BJ (cell line): ENCODE measurements at regions not wholly inside any gene's neighbourhood (a gene's known extent, or its start where the extent isn't known, plus 50 kb on each side); places are given as distances from the start of the nearest gene placed in this dataset.
"Not testable (repeated sequence)": the region's sequence is repeated elsewhere in the genome, so short reads cannot be mapped to it uniquely, and the experiment has no call there.

Source experiments
- CTCF ChIA-PET: fragments of 350-600 bp; formaldehyde crosslinking; extraction: SDS; loops from one replicate; lab custom pipeline; 2021; ENCODE audit warnings: antibody characterized with exemption, inconsistent platforms; lab: Yijun Ruan, JAX
- POLR2A ChIA-PET: fragments of 300-600 bp; sonication (Branson Sonifier 250); formaldehyde crosslinking; extraction: SDS; loops from one replicate; lab custom pipeline; 2021; ENCODE audit warnings: antibody characterized with exemption; lab: Charles Lee
- DNase-seq: peaks from one replicate; pipeline ENCODE4 v3.0.0-alpha.2; 2011; ENCODE audit warnings: low read depth
- H3K27me3 ChIP-seq: 2 replicates; pipeline ENCODE4 v1.6.0; 2011; ENCODE audit warnings: low read length; ENCODE audit not compliant: control insufficient read depth, insufficient read depth
- H3K36me3 ChIP-seq: 2 replicates; pipeline ENCODE4 v1.5.1; 2011; ENCODE audit warnings: low read length; ENCODE audit not compliant: control insufficient read depth, insufficient read depth
- H3K4me3 ChIP-seq: 2 replicates; pipeline ENCODE4 v1.5.1; 2011; ENCODE audit warnings: low read depth, mild to moderate bottlenecking, control low read depth, low read length
- CTCF ChIP-seq: IDR thresholded peaks from 2 replicates; pipeline ENCODE4 v1.5.1; 2011; ENCODE audit warnings: low read depth, mild to moderate bottlenecking, control low read depth, inconsistent platforms, low read length, moderate library complexity; ENCODE audit not compliant: insufficient read depth

GRCh38 chr21:9755611-9756010, 765.8 kb upstream of the TPTE start:
- Histone ChIP-seq H3K36me3 (no peaks in the 10 kb centered on the region), H3K4me3 (no peak overlapping the region), H3K27me3 (no peaks in the 10 kb centered on the region)
- DNase-seq: no peak
- ChIA-PET CTCF (no interaction called here), POLR2A (no interaction called here)
- TF ChIP-seq CTCF: no peak

- DNase-seq: no peak
- Histone ChIP-seq H3K4me3 (no peak overlapping the region), H3K36me3 (no peaks in the 10 kb centered on the region), H3K27me3 (no peaks in the 10 kb centered on the region)
- TF ChIP-seq CTCF: no peak
- POLR2A ChIA-PET: no interaction called here
- CTCF ChIA-PET: no interaction called here
Observed at GRCh38 chr21:9756677-9757076, 764.7 kb upstream of the TPTE start.

- POLR2A ChIA-PET, CTCF ChIA-PET: not testable (repeated sequence)
Observed at GRCh38 chr21:9757118-9757517, 764.3 kb upstream of the TPTE start.

GRCh38 chr21:9757572-9757971, 763.8 kb upstream of the TPTE start:
- H3K4me3 ChIP-seq, H3K27me3 ChIP-seq, H3K36me3 ChIP-seq, POLR2A ChIA-PET, DNase-seq, CTCF ChIA-PET: not testable (repeated sequence)

More at GRCh38 chr21:9757118-9757517, 764.3 kb upstream of the TPTE start:
- H3K27me3 ChIP-seq, DNase-seq, H3K4me3 ChIP-seq, H3K36me3 ChIP-seq: not testable (repeated sequence)

- DNase-seq: no peak
- Histone ChIP-seq H3K27me3 (no peaks in the 10 kb centered on the region), H3K4me3 (no peak overlapping the region), H3K36me3 (no peaks in the 10 kb centered on the region)
- TF ChIP-seq CTCF: no peak
- ChIA-PET CTCF (no interaction called here), POLR2A (no interaction called here)
Observed at GRCh38 chr21:9758141-9758540, 763.2 kb upstream of the TPTE start.

- ChIA-PET CTCF (no interaction called here), POLR2A (no interaction called here)
- no peaks in the 10 kb centered on the region for H3K27me3 ChIP-seq
- no peak overlapping the region for H3K4me3 ChIP-seq
- no peak for TF ChIP-seq CTCF
- H3K36me3 ChIP-seq: no peaks in the 10 kb centered on the region
- DNase-seq: no peak
Observed at GRCh38 chr21:9758888-9759287, 762.5 kb upstream of the TPTE start.
